RWPE2 (cell line): ENCODE measurements at regions not wholly inside any gene's neighbourhood (a gene's known extent, or its start where the extent isn't known, plus 50 kb on each side); places are given as distances from the start of the nearest gene placed in this dataset.

ENCODE experiments used
- ATAC-seq: fragments of 200-7000 bp; cut with Tn5 transposase; 3 replicates; pipeline ENCODE4 v1.9.1; 2021; ENCODE audit warnings: low read depth
- DNase-seq: peaks from one replicate; pipeline ENCODE4 v3.0.0-alpha.2; 2020; ENCODE audit warnings: low spot score
- H3K27ac ChIP-seq: fragments of 450-650 bp; 2 replicates; pipeline ENCODE4 v1.5.1; 2017; ENCODE audit warnings: mild to moderate bottlenecking; ENCODE audit not compliant: poor library complexity, severe bottlenecking
- H3K27me3 ChIP-seq: fragments of 250-450 bp; sonication (Bioruptor Pico); 2 replicates; pipeline ENCODE4 v1.5.1; 2021; ENCODE audit warnings: mild to moderate bottlenecking, moderate library complexity; ENCODE audit not compliant: insufficient read depth, poor library complexity, severe bottlenecking
- H3K36me3 ChIP-seq: fragments of 250-450 bp; sonication (Bioruptor Pico); 2 replicates; pipeline ENCODE4 v1.5.1; 2020; ENCODE audit warnings: low read depth, mild to moderate bottlenecking, moderate library complexity
- H3K4me1 ChIP-seq: fragments of 250-450 bp; sonication (Bioruptor Pico); 2 replicates; pipeline ENCODE4 v1.5.1; 2021; ENCODE audit warnings: mild to moderate bottlenecking, moderate library complexity; ENCODE audit not compliant: insufficient read depth, poor library complexity, severe bottlenecking
- H3K4me3 ChIP-seq: fragments of 250-450 bp; sonication (Bioruptor Pico); 2 replicates; pipeline ENCODE4 v1.5.1; 2021; ENCODE audit warnings: mild to moderate bottlenecking, moderate library complexity; ENCODE audit not compliant: severe bottlenecking
- H3K9me3 ChIP-seq: fragments of 250-450 bp; sonication (Bioruptor Pico); 2 replicates; pipeline ENCODE4 v1.5.1; 2021; ENCODE audit warnings: mild to moderate bottlenecking, moderate library complexity; ENCODE audit not compliant: severe bottlenecking
- CTCF ChIP-seq: fragments of 450-650 bp; IDR thresholded peaks from one replicate; pipeline ENCODE4 v1.5.1; 2017; ENCODE audit warnings: mild to moderate bottlenecking, moderate library complexity; ENCODE audit not compliant: poor library complexity, severe bottlenecking

GRCh38 chr16:79969458-79969857, 368.9 kb upstream of the MAF start:
- H3K27me3 ChIP-seq = no peaks in the 10 kb centered on the region
- TF ChIP-seq CTCF = no peak
- no peaks in the 10 kb centered on the region for H3K4me1 ChIP-seq
- no peak for ATAC-seq
- DNase-seq = no peak
- no peaks in the 10 kb centered on the region for H3K9me3 ChIP-seq
- H3K36me3 ChIP-seq = no peaks in the 10 kb centered on the region
- no peak overlapping the region for H3K27ac ChIP-seq
- H3K4me3 ChIP-seq = no peak overlapping the region

GRCh38 chr16:79966226-79966625, 365.7 kb upstream of the MAF start:
- H3K27me3 ChIP-seq = no peaks in the 10 kb centered on the region
- H3K9me3 ChIP-seq = no peaks in the 10 kb centered on the region
- no peak for TF ChIP-seq CTCF
- no peaks in the 10 kb centered on the region for H3K4me1 ChIP-seq
- ATAC-seq (no peak), DNase-seq (no peak)
- H3K4me3 ChIP-seq = no peak overlapping the region
- H3K27ac ChIP-seq = no peak overlapping the region
- no peaks in the 10 kb centered on the region for H3K36me3 ChIP-seq

- no peak for ATAC-seq
Observed at GRCh38 chr16:79965718-79966117, 365.2 kb upstream of the MAF start.

GRCh38 chr16:79964104-79964503, 363.6 kb upstream of the MAF start:
- no peaks in the 10 kb centered on the region for H3K4me1 ChIP-seq
- H3K36me3 ChIP-seq = no peaks in the 10 kb centered on the region
- H3K27ac ChIP-seq = no peak overlapping the region
- no peaks in the 10 kb centered on the region for H3K27me3 ChIP-seq
- ATAC-seq (no peak), DNase-seq (no peak)
- no peaks in the 10 kb centered on the region for H3K9me3 ChIP-seq
- H3K4me3 ChIP-seq = no peak overlapping the region
- no peak for TF ChIP-seq CTCF

More at GRCh38 chr16:79965718-79966117, 365.2 kb upstream of the MAF start:
- DNase-seq = no peak
- no peak for TF ChIP-seq CTCF
- H3K9me3 ChIP-seq = no peaks in the 10 kb centered on the region
- no peak overlapping the region for H3K4me3 ChIP-seq
- H3K27ac ChIP-seq = no peak overlapping the region
- no peaks in the 10 kb centered on the region for H3K27me3 ChIP-seq
- H3K4me1 ChIP-seq = no peaks in the 10 kb centered on the region
- H3K36me3 ChIP-seq = no peaks in the 10 kb centered on the region

- no peak overlapping the region for H3K27ac ChIP-seq
- ATAC-seq = no peak
- no peak for TF ChIP-seq CTCF
Observed at GRCh38 chr16:79962962-79963361, 362.4 kb upstream of the MAF start.

More at GRCh38 chr16:79962962-79963361, 362.4 kb upstream of the MAF start:
- H3K9me3 ChIP-seq = no peaks in the 10 kb centered on the region
- H3K4me3 ChIP-seq = no peak overlapping the region
- no peaks in the 10 kb centered on the region for H3K4me1 ChIP-seq
- H3K36me3 ChIP-seq = no peaks in the 10 kb centered on the region
- H3K27me3 ChIP-seq = no peaks in the 10 kb centered on the region
- DNase-seq = no peak
